ENCODE measurements at regions not wholly inside any gene's neighbourhood (a gene's known extent, or its start where the extent isn't known, plus 50 kb on each side); places are given as distances from the start of the nearest gene placed in this dataset.

GRCh38 chr2:235229236-235229635 is 264.6 kb upstream of the AGAP1 start:
- WGBS (ENCODE audit: insufficient coverage, insufficient read length) = no CpG with 5 or more reads among the region's 3 CpGs
- Histone ChIP-seq H3K9me3 (ENCODE audit: control insufficient read depth, insufficient read depth, low read length) (no peaks in the 10 kb centered on the region), H3K4me3 (ENCODE audit: low read length) (no peak overlapping the region), H3K4me1 (ENCODE audit: control insufficient read depth, insufficient read depth, low read length) (no peaks in the 10 kb centered on the region), H3K27me3 (ENCODE audit: control insufficient read depth, insufficient read depth, low read length) (no peaks in the 10 kb centered on the region), H3K27ac (ENCODE audit: low read length) (no peak overlapping the region), H3K36me3 (ENCODE audit: control insufficient read depth, insufficient read depth, low read length) (no peaks in the 10 kb centered on the region)
- no peak for DNase-seq (ENCODE audit: low read depth, low spot score)

GRCh38 chr2:235230821-235231601 is 262.8 kb upstream of the AGAP1 start:
- H3K27ac ChIP-seq (ENCODE audit: low read length) = no peak overlapping the region
- no CpG with 5 or more reads among the region's 8 CpGs for WGBS (ENCODE audit: insufficient coverage, insufficient read length)
- no peaks in the 10 kb centered on the region for H3K27me3 ChIP-seq (ENCODE audit: control insufficient read depth, insufficient read depth, low read length)
- H3K36me3 ChIP-seq (ENCODE audit: control insufficient read depth, insufficient read depth, low read length) = no peaks in the 10 kb centered on the region
- no peaks in the 10 kb centered on the region for H3K4me1 ChIP-seq (ENCODE audit: control insufficient read depth, insufficient read depth, low read length)
- DNase-seq (ENCODE audit: low read depth, low spot score) = no peak
- H3K9me3 ChIP-seq (ENCODE audit: control insufficient read depth, insufficient read depth, low read length) = no peaks in the 10 kb centered on the region
- H3K4me3 ChIP-seq (ENCODE audit: low read length) = no peak overlapping the region

GRCh38 chr2:235232449-235233433 is 261.1 kb upstream of the AGAP1 start:
- WGBS (ENCODE audit: insufficient coverage, insufficient read length) = no CpG with 5 or more reads among the region's 20 CpGs
- DNase-seq (ENCODE audit: low read depth, low spot score) = no peak

GRCh38 chr2:235234736-235235135 is 259.1 kb upstream of the AGAP1 start:
- no CpG with 5 or more reads among the region's 6 CpGs for WGBS (ENCODE audit: insufficient coverage, insufficient read length)
- H3K9me3 ChIP-seq (ENCODE audit: control insufficient read depth, insufficient read depth, low read length) = no peaks in the 10 kb centered on the region
- no peak for DNase-seq (ENCODE audit: low read depth, low spot score)
- no peak overlapping the region for H3K27ac ChIP-seq (ENCODE audit: low read length)
- H3K4me3 ChIP-seq (ENCODE audit: low read length) = no peak overlapping the region
- no peaks in the 10 kb centered on the region for H3K4me1 ChIP-seq (ENCODE audit: control insufficient read depth, insufficient read depth, low read length)
- H3K36me3 ChIP-seq (ENCODE audit: control insufficient read depth, insufficient read depth, low read length) = no peaks in the 10 kb centered on the region
- H3K27me3 ChIP-seq (ENCODE audit: control insufficient read depth, insufficient read depth, low read length) = no peaks in the 10 kb centered on the region

More at GRCh38 chr2:235232449-235233433, 261.1 kb upstream of the AGAP1 start:
- Histone ChIP-seq H3K4me1 (ENCODE audit: control insufficient read depth, insufficient read depth, low read length) (no peaks in the 10 kb centered on the region), H3K36me3 (ENCODE audit: control insufficient read depth, insufficient read depth, low read length) (no peaks in the 10 kb centered on the region), H3K27ac (ENCODE audit: low read length) (no peak overlapping the region), H3K4me3 (ENCODE audit: low read length) (no peak overlapping the region), H3K9me3 (ENCODE audit: control insufficient read depth, insufficient read depth, low read length) (no peaks in the 10 kb centered on the region), H3K27me3 (ENCODE audit: control insufficient read depth, insufficient read depth, low read length) (no peaks in the 10 kb centered on the region)

- Histone ChIP-seq H3K9me3 (ENCODE audit: control insufficient read depth, insufficient read depth, low read length) (no peaks in the 10 kb centered on the region), H3K27me3 (ENCODE audit: control insufficient read depth, insufficient read depth, low read length) (no peaks in the 10 kb centered on the region), H3K4me3 (ENCODE audit: low read length) (no peak overlapping the region; the same call in 1 of the 2 replicates), H3K4me1 (ENCODE audit: control insufficient read depth, insufficient read depth, low read length) (no peaks in the 10 kb centered on the region), H3K27ac (ENCODE audit: low read length) (no peak overlapping the region), H3K36me3 (ENCODE audit: control insufficient read depth, insufficient read depth, low read length) (no peaks in the 10 kb centered on the region)
- DNase-seq (ENCODE audit: low read depth, low spot score) = no peak
- WGBS (ENCODE audit: insufficient coverage, insufficient read length) = no CpG with 5 or more reads among the region's 7 CpGs
These were observed 257.7 kb upstream of the AGAP1 start for GRCh38 chr2:235235977-235236767.

GRCh38 chr2:235238537-235238936 is 255.3 kb upstream of the AGAP1 start:
- DNase-seq (ENCODE audit: low read depth, low spot score) = no peak
- H3K36me3 ChIP-seq (ENCODE audit: control insufficient read depth, insufficient read depth, low read length) = no peaks in the 10 kb centered on the region
- H3K9me3 ChIP-seq (ENCODE audit: control insufficient read depth, insufficient read depth, low read length) = no peaks in the 10 kb centered on the region
- no peaks in the 10 kb centered on the region for H3K4me1 ChIP-seq (ENCODE audit: control insufficient read depth, insufficient read depth, low read length)
- no peak overlapping the region for H3K27ac ChIP-seq (ENCODE audit: low read length)
- no CpG with 5 or more reads among the region's 3 CpGs for WGBS (ENCODE audit: insufficient coverage, insufficient read length)
- no peak overlapping the region for H3K4me3 ChIP-seq (ENCODE audit: low read length)
- H3K27me3 ChIP-seq (ENCODE audit: control insufficient read depth, insufficient read depth, low read length) = no peaks in the 10 kb centered on the region

GRCh38 chr2:235240574-235240973 is 253.3 kb upstream of the AGAP1 start:
- Histone ChIP-seq H3K4me3 (ENCODE audit: low read length) (no peak overlapping the region), H3K9me3 (ENCODE audit: control insufficient read depth, insufficient read depth, low read length) (no peaks in the 10 kb centered on the region), H3K27me3 (ENCODE audit: control insufficient read depth, insufficient read depth, low read length) (no peaks in the 10 kb centered on the region), H3K4me1 (ENCODE audit: control insufficient read depth, insufficient read depth, low read length) (no peaks in the 10 kb centered on the region), H3K36me3 (ENCODE audit: control insufficient read depth, insufficient read depth, low read length) (no peaks in the 10 kb centered on the region), H3K27ac (ENCODE audit: low read length) (no peak overlapping the region)
- no peak for DNase-seq (ENCODE audit: low read depth, low spot score)
- no CpG with 5 or more reads among the region's 5 CpGs for WGBS (ENCODE audit: insufficient coverage, insufficient read length)

- no peaks in the 10 kb centered on the region for H3K4me1 ChIP-seq (ENCODE audit: control insufficient read depth, insufficient read depth, low read length)
- no CpG with 5 or more reads among the region's 8 CpGs for WGBS (ENCODE audit: insufficient coverage, insufficient read length)
- no peak overlapping the region for H3K4me3 ChIP-seq (ENCODE audit: low read length)
- H3K27ac ChIP-seq (ENCODE audit: low read length) = no peak overlapping the region
- H3K36me3 ChIP-seq (ENCODE audit: control insufficient read depth, insufficient read depth, low read length) = no peaks in the 10 kb centered on the region
- no peaks in the 10 kb centered on the region for H3K27me3 ChIP-seq (ENCODE audit: control insufficient read depth, insufficient read depth, low read length)
- H3K9me3 ChIP-seq (ENCODE audit: control insufficient read depth, insufficient read depth, low read length) = no peaks in the 10 kb centered on the region
- no peak for DNase-seq (ENCODE audit: low read depth, low spot score)
These were observed 249.3 kb upstream of the AGAP1 start for GRCh38 chr2:235244255-235245220.

GRCh38 chr2:235247001-235247400 is 246.8 kb upstream of the AGAP1 start:
- H3K27me3 ChIP-seq (ENCODE audit: control insufficient read depth, insufficient read depth, low read length) = no peaks in the 10 kb centered on the region
- no peaks in the 10 kb centered on the region for H3K4me1 ChIP-seq (ENCODE audit: control insufficient read depth, insufficient read depth, low read length)
- H3K27ac ChIP-seq (ENCODE audit: low read length) = no peak overlapping the region
- DNase-seq (ENCODE audit: low read depth, low spot score) = no peak
- WGBS (ENCODE audit: insufficient coverage, insufficient read length) = no CpG with 5 or more reads among the region's 1 CpG
- H3K9me3 ChIP-seq (ENCODE audit: control insufficient read depth, insufficient read depth, low read length) = no peaks in the 10 kb centered on the region
- H3K4me3 ChIP-seq (ENCODE audit: low read length) = no peak overlapping the region
- no peaks in the 10 kb centered on the region for H3K36me3 ChIP-seq (ENCODE audit: control insufficient read depth, insufficient read depth, low read length)

Measured in iPS DF 6.9 (cell line).